ENCODE measurements at regions not wholly inside any gene's neighbourhood (a gene's known extent, or its start where the extent isn't known, plus 50 kb on each side); places are given as distances from the start of the nearest gene placed in this dataset.

- H3K4me2 ChIP-seq (replicated peaks; ENCODE audit: low read depth, low read length, poor library complexity, severe bottlenecking) = no peak overlapping the region
- Mint-ChIP-seq H3K27me3 (no peaks in the 10 kb centered on the region), H3K27ac (no peak overlapping the region), H3K4me1 (no peaks in the 10 kb centered on the region), H3K4me3 (no peak overlapping the region), H3K9me3 (ENCODE audit: insufficient read depth) (peaks cover 2% of the 10 kb centered on the region)
- H3K4me1 ChIP-seq (ENCODE audit: control insufficient read depth in 2 of 2, insufficient read depth in 2 of 2, low read length in 2 of 2) = no peaks in the 10 kb centered on the region
- no peaks in the 10 kb centered on the region for H3K36me3 ChIP-seq (replicated peaks in 1 of 2; ENCODE audit: control extremely low read depth in 1 of 2, control insufficient read depth in 1 of 2, extremely low read depth in 1 of 2, insufficient read depth in 2 of 2, low read length in 1 of 2)
- H3K27ac ChIP-seq (ENCODE audit: low read length in 2 of 2) = no peak overlapping the region
- ChIA-PET CTCF (no interaction called here), POLR2A (no interaction called here)
- no peak overlapping the region for H2AFZ ChIP-seq (ENCODE audit: insufficient read depth, low read depth, low read length, poor library complexity, severe bottlenecking)
- no CpG with 5 or more reads among the region's 6 CpGs for WGBS (ENCODE audit: insufficient coverage)
- ATAC-seq (ENCODE audit: low read depth) = no peak
- TF ChIP-seq, protein P1, sequence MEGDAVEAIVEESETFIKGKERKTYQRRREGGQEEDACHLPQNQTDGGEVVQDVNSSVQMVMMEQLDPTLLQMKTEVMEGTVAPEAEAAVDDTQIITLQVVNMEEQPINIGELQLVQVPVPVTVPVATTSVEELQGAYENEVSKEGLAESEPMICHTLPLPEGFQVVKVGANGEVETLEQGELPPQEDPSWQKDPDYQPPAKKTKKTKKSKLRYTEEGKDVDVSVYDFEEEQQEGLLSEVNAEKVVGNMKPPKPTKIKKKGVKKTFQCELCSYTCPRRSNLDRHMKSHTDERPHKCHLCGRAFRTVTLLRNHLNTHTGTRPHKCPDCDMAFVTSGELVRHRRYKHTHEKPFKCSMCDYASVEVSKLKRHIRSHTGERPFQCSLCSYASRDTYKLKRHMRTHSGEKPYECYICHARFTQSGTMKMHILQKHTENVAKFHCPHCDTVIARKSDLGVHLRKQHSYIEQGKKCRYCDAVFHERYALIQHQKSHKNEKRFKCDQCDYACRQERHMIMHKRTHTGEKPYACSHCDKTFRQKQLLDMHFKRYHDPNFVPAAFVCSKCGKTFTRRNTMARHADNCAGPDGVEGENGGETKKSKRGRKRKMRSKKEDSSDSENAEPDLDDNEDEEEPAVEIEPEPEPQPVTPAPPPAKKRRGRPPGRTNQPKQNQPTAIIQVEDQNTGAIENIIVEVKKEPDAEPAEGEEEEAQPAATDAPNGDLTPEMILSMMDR (IDR thresholded peaks at IDR 0.05) = no peak
- no peak for TF ChIP-seq EZH2 (IDR thresholded peaks at IDR 0.05; ENCODE audit: borderline replicate concordance, insufficient read depth, low read depth, low read length, poor library complexity, severe bottlenecking)
- no peak for DNase-seq
- no peaks in the 10 kb centered on the region for H4K20me1 ChIP-seq (ENCODE audit: control insufficient read depth, insufficient read depth, low read length, poor library complexity, severe bottlenecking)
- intact Hi-C loops (cut with micrococcal nuclease) = no loop called here
- no peak overlapping the region for H3K4me3 ChIP-seq (ENCODE audit: control extremely low read depth in 1 of 5, extremely low read depth in 1 of 5, insufficient read depth in 1 of 5, low read depth in 2 of 5, low read length in 4 of 5)
- H3K9ac ChIP-seq (ENCODE audit: low read length) = no peak overlapping the region
- H3K27me3 ChIP-seq (replicated peaks in 1 of 4; ENCODE audit: control extremely low read depth in 1 of 4, control insufficient read depth in 3 of 4, insufficient read depth in 4 of 4, low read length in 3 of 4) = no peaks in the 10 kb centered on the region
- no peaks in the 10 kb centered on the region for H3K9me3 ChIP-seq (ENCODE audit: control extremely low read depth in 1 of 3, control insufficient read depth in 2 of 3, insufficient read depth in 1 of 3, low read length in 2 of 3)
- no peaks in the 10 kb centered on the region for H3K79me2 ChIP-seq (ENCODE audit: control insufficient read depth, insufficient read depth, low read length)
Measured at GRCh38 chrX:9135901-9136510, 102.1 kb upstream of the FAM9B start.

DNA sequence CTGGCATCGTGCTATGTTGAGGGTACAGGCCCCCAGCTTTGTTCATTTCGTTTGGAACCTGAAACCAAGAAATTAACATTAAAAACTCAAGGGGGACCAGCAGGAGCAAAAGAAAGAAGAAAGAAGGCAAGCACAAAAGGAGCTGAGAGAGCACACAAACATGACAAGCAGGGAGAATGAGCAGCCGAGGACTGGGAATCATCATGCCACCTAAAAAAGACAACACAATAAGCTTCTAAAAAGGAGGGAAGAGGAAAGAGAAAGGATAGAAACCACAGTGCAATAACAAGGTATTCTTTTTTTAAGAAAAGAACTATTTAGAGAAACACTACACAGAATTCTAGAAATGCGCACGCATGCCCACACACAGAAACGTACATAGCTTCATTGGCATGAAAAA lies 103.2 kb upstream of the FAM9B start:
- DNase-seq (no peak), ATAC-seq (ENCODE audit: low read depth) (no peak)
- WGBS (ENCODE audit: insufficient coverage) = 84% methylated on average over 3 of the region's 6 CpGs
- Mint-ChIP-seq H3K4me3 (no peak overlapping the region), H3K9me3 (ENCODE audit: insufficient read depth) (peaks cover 2% of the 10 kb centered on the region), H3K27ac (no peak overlapping the region), H3K4me1 (no peaks in the 10 kb centered on the region), H3K27me3 (no peaks in the 10 kb centered on the region)
- no peak overlapping the region for H3K9ac ChIP-seq (ENCODE audit: low read length)
- no peak overlapping the region for H3K27ac ChIP-seq (ENCODE audit: low read length in 2 of 2)
- H3K9me3 ChIP-seq (ENCODE audit: control extremely low read depth in 1 of 3, control insufficient read depth in 2 of 3, insufficient read depth in 1 of 3, low read length in 2 of 3) = no peaks in the 10 kb centered on the region
- no peaks in the 10 kb centered on the region for H3K36me3 ChIP-seq (replicated peaks in 1 of 2; ENCODE audit: control extremely low read depth in 1 of 2, control insufficient read depth in 1 of 2, extremely low read depth in 1 of 2, insufficient read depth in 2 of 2, low read length in 1 of 2)
- POLR2A ChIA-PET = no interaction called here
- H3K27me3 ChIP-seq (replicated peaks in 1 of 4; ENCODE audit: control extremely low read depth in 1 of 4, control insufficient read depth in 3 of 4, insufficient read depth in 4 of 4, low read length in 3 of 4) = no peaks in the 10 kb centered on the region
- no peak overlapping the region for H2AFZ ChIP-seq (ENCODE audit: insufficient read depth, low read depth, low read length, poor library complexity, severe bottlenecking)
- intact Hi-C loops (cut with micrococcal nuclease) = no loop called here
- TF ChIP-seq EZH2 (IDR thresholded peaks at IDR 0.05; ENCODE audit: borderline replicate concordance, insufficient read depth, low read depth, low read length, poor library complexity, severe bottlenecking) = no peak
- TF ChIP-seq, protein P1 (IDR thresholded peaks at IDR 0.05) = no peak
- CTCF ChIA-PET = no interaction called here
- no peaks in the 10 kb centered on the region for H3K79me2 ChIP-seq (ENCODE audit: control insufficient read depth, insufficient read depth, low read length)
- no peaks in the 10 kb centered on the region for H4K20me1 ChIP-seq (ENCODE audit: control insufficient read depth, insufficient read depth, low read length, poor library complexity, severe bottlenecking)
- no peak overlapping the region for H3K4me3 ChIP-seq (ENCODE audit: control extremely low read depth in 1 of 5, extremely low read depth in 1 of 5, insufficient read depth in 1 of 5, low read depth in 2 of 5, low read length in 4 of 5)
- H3K4me2 ChIP-seq (replicated peaks; ENCODE audit: low read depth, low read length, poor library complexity, severe bottlenecking) = no peak overlapping the region
- no peaks in the 10 kb centered on the region for H3K4me1 ChIP-seq (ENCODE audit: control insufficient read depth in 2 of 2, insufficient read depth in 2 of 2, low read length in 2 of 2)

Measured in B cell (primary cell).